HG03469 (cell line): ENCODE measurements at regions not wholly inside any gene's neighbourhood (a gene's known extent, or its start where the extent isn't known, plus 50 kb on each side); places are given as distances from the start of the nearest gene placed in this dataset.

Experiments
- ATAC-seq: cut with Tn5 transposase; IDR thresholded peaks from one replicate; pipeline ENCODE4 v1.9.1; 2021; ENCODE audit warnings: mild to moderate bottlenecking, moderate library complexity, moderate number of reproducible peaks; ENCODE audit not compliant: unreplicated experiment

DNA sequence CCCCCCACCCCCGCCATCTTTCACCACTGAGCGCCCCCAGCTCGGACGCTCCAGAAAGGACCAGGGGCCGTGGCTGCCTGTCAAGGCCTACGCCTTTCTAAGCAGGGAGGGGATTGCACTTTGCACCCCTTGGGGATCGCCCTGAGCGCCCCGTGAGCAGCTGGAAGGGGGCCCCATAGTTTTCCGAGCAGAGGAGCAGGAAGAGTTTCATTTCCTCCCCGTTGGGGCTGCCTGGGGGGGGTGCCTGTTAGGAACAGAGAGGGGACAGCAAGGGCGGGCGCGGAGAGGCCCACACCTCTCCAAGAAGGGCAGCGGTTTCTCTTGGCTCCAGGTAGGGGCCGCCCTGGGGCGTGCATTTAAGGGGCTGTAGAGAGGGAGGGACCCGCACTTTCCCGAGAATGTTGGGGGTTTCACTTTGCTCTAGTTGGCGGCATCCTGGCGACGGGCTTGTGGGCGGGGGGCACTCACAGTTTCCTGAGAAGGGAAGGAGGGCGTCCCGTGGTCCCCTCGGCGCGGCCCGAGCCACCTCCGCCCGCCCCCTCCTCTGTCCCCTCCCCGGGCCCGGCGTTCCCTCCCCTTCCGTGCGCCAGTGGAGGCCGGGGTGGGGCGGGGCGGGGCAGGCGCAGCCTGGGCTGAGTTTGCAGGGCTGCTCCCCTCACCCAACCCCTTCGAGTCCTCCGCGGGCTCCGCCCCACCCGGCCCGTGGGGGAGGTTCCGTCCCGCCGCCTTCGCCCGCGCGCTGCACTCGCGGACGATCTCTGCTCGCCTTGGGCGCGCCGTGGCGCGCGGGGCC lies 82.3 kb upstream of the CD99 start:
- ATAC-seq: peak; percentile 89

DNA sequence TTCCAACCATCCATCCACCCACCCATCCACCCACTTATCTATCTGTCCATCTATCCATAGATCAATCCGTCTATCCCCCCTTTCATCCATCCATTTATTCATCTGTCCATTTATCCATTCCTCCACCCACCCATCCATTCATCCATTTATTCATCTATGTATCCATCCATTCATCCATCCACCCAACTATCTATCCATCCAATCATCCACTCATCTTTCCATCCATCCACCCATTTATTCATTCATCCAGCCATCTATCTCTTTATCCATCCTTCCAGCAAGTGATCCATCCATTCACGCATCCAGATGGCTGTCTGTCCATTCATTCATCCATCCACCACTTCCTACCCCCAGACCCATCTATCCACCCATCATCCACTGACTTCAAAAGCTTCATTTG lies 84.0 kb upstream of the CD99 start:
- no peak for ATAC-seq

DNA sequence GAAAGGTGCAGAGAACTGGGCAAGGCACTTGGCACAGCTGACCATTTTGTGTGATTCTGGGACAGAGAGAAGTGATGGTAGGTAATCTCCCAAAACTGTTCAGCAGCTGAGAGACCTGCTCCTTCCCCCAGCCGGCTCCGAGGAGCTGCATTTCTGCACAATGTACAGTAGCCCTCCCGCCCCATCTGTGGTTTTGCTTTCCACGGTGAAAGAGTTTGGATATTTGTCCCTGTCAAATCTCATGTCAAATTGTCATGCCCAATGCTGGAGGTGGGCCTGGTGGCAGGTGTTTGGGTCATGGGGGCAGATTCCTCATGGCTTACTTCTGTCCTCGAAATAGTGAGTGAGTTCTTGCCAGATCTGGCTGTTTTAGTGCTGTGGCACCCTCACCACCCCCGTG lies 90.5 kb upstream of the CD99 start:
- ATAC-seq: no peak

- ATAC-seq: no peak
These were observed 94.4 kb upstream of the CD99 start for GRCh38 chrX:2596555-2597255.

- no peak for ATAC-seq
These were observed 95.0 kb upstream of the CD99 start for GRCh38 chrX:2596045-2596444.

DNA sequence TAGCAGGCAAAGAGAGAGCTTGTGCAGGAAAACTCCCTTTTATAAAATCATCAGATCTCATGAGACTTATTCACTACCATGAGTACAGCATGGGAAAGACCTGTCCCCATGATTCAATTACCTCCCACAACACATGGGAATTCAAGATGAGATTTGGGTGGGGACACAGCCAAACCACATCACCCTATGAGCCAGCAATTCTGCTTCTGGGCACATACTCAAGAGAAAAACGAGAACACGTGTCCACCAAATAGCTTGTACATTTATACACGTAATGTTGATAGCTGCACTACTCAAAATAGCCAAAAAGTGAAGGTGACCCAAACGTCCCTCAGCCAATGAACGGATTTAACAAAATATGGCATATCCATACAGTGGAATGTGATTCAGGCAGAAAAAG lies 94.5 kb upstream of the DHRSX start:
- ATAC-seq: no peak

DNA sequence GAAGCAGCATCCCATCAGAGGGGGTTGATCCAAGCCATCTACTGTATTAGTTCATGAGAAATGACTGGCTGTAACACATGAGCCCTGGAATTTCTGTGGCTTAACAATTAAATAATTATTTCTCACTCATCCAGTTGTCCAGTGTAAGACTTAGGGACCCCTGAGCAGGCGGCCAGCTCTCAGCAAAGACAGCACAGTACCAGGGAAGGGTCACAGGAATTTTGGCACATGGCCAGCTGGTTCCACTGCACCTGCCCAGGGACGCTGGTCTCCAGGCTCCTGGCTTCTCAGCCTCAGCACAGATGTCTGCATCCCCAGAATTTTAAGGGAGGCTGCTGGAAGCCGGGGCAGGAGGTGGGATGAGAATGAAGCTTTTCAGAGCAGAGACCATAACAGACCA lies 93.7 kb upstream of the DHRSX start:
- no peak for ATAC-seq

- no peak for ATAC-seq
These were observed 91.5 kb upstream of the DHRSX start for GRCh38 chrX:2592279-2592678.

DNA sequence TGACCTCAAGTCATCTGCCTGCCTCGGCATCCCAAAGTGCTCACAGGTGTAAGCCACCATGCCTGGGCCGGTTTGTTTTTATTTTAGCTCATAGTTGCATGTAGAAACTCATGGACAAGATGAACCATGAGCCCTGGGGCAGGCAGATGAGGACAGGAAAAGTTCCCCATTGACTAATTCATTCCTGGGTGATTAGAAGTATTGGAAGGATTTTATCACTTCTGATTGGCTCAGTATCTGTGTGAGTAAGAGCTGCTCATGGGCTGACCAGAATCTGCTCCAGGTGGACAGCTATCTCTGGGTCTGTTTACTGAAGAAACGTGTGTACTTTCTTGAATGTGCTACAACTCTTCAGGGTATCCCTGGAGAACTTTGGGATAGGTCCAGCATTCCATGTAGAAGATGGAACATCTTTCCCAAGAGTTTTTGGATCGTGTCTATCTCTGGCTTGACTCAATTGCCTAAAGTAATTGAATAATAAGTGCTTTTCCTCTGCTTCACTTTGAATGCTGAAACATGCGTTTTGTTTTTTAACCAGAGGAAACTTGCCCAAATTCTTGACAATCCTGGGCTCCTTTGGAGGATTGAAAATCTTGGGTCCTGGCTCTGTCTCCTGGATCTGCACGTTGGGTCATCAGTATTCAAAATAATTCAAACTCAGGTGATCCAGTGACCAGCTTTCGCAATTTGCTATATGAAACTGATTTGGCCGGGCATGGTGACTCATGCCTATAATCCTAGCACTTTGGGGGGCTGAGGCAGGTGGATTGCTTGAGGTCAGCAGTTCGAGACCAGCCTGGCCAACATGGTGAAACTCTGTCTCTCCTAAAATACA lies 88.6 kb upstream of the DHRSX start:
- ATAC-seq: no peak

DNA sequence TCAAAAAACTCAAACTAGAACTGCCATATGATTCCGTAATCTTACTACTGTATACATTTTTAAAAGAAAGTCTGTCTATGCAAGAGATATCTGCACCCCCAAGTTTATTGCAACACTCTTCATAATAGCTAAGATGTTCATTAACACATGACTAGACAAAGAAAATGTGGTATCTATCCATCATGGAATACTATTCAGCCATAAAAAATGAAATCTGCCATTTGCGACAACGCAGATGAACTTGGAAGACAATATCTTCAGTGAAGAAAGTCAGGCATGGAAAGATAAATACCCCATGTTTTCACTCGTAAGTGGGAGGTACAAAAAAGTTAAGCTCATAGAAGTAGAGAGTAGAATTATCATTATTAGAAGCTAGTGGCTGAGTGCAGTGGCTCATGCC lies 87.3 kb upstream of the DHRSX start:
- ATAC-seq: no peak

DNA sequence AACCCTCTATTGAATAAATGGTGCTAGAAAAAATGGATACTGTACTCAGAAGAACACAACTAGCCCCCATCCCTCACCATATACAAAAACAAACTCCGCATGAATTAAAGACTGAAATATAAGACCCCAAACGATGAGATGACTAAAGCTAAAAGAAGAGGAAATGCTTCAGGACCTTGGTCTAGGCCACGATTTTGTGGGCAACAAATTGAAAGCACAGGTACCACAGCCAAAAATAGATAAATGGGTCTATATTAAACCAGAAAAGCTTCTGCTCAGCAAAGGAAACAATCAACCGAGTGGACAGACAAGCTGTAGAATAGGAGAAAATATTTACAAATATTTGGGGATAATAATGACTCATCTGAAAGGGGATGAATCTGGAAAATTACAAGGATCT lies 86.4 kb upstream of the DHRSX start:
- no peak for ATAC-seq

GRCh38 chrX:2585158-2585470 lies 84.3 kb upstream of the DHRSX start:
- ATAC-seq: no peak

DNA sequence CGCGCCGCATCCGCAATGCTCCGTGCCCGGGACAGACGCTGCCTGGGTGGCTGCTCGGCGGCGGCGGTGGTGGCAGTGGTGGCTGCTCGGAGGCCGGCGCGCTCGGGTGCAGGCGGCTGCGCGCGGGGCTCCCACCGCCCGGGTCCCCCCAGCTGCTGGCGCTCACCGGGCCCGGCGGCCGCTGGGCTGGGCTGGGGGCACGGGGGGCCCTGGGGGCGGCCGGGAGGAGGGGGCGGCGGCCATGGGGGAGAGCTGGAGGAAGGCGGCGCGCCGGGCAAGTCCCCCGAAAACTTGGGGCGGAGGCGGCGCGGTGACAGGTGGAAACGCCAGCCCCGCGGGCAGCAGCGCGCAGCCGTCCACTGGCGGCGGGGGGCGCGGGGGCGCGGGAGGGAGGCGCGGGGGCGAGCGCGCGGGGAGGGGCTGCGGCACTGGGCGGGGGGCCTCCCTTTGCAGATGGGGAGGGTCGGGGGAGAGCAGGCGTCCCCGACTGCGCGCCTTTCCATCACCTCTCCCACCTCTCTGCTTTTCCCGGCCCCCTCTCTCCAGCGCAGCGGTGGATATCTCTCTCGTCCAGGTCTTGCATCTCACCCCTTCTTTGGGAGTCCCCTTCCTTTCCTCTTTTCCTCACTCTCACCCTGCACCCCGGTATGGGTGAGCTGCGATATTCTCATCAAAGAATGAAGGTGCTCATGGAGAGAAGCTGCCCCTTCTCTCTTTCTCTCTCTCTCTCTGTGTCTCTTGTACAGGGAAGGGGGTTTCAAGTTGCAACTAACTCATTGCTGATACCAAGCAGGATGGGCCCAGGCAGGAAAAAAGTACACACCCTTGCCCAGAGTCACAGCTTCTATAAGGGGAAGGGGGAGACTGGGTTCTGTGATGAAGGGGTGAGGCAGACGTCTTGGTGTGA lies 83.7 kb upstream of the DHRSX start:
- ATAC-seq: no peak

DNA sequence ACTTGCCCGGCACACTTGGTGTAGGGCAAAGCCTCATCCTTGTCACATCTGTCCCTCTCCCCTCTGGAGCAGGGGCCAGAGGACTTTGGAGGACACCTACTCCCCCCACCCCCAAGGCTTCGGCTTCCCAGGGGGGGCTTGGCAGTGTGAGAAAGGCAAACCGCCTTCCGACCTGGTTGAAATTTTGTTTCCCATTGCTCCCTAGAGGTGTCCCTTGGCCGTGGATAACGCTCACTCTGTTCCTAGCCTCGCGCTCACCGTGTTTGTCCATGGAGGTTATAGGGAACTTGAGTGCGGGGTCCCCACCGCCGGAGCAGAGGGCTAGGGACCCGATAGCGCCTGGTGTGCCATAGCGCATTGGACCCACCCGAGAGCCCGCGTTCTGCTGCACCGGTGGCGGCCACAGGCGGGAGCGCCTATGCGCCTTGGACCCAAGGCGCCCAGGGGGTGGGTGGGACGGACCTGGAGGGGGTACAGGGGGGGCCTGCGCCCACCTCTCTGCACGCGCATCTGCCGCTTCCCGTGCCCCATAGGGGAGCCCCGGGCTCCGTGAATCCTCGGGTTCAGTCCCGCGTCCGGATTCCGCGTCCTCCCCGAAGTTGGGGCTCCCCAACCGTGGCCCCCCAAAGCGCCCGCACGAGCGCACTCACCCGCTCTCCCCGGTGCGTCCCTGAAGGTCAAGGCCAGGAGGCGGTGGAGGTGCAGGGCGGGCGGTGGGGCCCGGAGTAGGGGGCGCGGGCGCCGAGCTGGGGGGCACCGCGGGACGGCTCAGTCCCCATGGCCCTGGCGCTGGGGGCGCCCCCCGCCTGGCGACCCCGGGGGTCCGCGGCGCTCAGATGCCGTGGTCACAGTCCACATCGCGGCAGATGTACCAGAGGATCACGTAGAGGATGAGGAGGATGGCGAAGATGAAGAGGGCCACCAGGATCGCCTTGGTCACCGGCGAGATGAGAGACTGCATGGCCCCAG lies 82.7 kb upstream of the DHRSX start:
- ATAC-seq: no peak

- ATAC-seq: no peak
These were observed 81.9 kb upstream of the DHRSX start for GRCh38 chrX:2582667-2583066.

- no peak for ATAC-seq
These were observed 80.5 kb upstream of the DHRSX start for GRCh38 chrX:2581296-2581695.

GRCh38 chrX:2578864-2579263 lies 78.1 kb upstream of the DHRSX start:
- no peak for ATAC-seq

- ATAC-seq: no peak
These were observed 77.2 kb upstream of the DHRSX start for GRCh38 chrX:2577844-2578466.

DNA sequence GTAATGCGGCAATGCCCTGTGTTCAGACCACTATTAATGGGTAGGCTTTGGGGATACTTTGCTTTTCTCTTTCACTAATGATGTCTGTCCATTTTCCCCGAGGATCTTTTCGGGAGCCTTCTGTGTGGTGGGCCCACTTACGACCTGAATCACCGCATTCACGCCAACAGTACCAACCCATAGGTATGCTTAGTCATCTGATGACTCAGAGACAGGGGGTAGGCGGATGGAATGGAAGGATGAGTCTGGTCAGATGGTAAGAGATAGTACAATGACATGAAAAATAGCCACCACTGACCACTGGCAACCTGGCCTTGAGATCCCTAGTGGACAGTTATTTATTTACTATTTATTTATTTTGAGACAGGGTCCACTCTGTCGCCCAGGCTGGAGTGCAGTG lies 76.0 kb upstream of the DHRSX start:
- ATAC-seq: no peak
